HL-60 (cell line): ENCODE measurements at regions not wholly inside any gene's neighbourhood (a gene's known extent, or its start where the extent isn't known, plus 50 kb on each side); places are given as distances from the start of the nearest gene placed in this dataset.

Experiments used
- DNase-seq, 2 experiments: peaks; one replicate each; pipeline ENCODE4 v3.0.0-alpha.2; 2010 to 2020; ENCODE audit warnings: low read depth in 1 of 2, low spot score in 1 of 2
- H3K27ac ChIP-seq: fragments of 250-450 bp; sonication (Bioruptor Pico); replicated peaks from 2 replicates; pipeline ENCODE4 v1.5.1; 2020; ENCODE audit warnings: mild to moderate bottlenecking, moderate library complexity
- H3K27me3 ChIP-seq: fragments of 250-450 bp; sonication (Bioruptor Pico); 2 replicates; pipeline ENCODE4 v1.5.1; 2021; ENCODE audit warnings: mild to moderate bottlenecking, moderate library complexity; ENCODE audit not compliant: insufficient read depth, poor library complexity, severe bottlenecking
- H3K4me3 ChIP-seq: replicated peaks from 2 replicates; pipeline ENCODE4 v1.5.1; 2011; ENCODE audit warnings: mild to moderate bottlenecking, control low read depth, low read length; ENCODE audit not compliant: insufficient read depth
- GABPA ChIP-seq: IDR thresholded peaks from 2 replicates; pipeline ENCODE4 v1.6.1; 2012; ENCODE audit warnings: low read depth
- POLR2AphosphoS5 ChIP-seq: IDR thresholded peaks from 2 replicates; pipeline ENCODE4 v1.6.1; 2012; ENCODE audit warnings: low read depth
- SPI1 ChIP-seq: IDR thresholded peaks from 2 replicates; pipeline ENCODE4 v1.6.1; 2012; ENCODE audit warnings: low read depth, mild to moderate bottlenecking, borderline replicate concordance
- TF ChIP-seq, protein P1 (sequence below): IDR thresholded peaks from one replicate; pipeline ENCODE4 v1.5.1; 2011; ENCODE audit warnings: low read length, control low read depth, inconsistent platforms; ENCODE audit not compliant: insufficient read depth
- TF ChIP-seq, protein P2 (sequence below): IDR thresholded peaks from 2 replicates; pipeline ENCODE4 v1.6.1; 2012; ENCODE audit warnings: low read depth; ENCODE audit not compliant: insufficient replicate concordance

DNA sequence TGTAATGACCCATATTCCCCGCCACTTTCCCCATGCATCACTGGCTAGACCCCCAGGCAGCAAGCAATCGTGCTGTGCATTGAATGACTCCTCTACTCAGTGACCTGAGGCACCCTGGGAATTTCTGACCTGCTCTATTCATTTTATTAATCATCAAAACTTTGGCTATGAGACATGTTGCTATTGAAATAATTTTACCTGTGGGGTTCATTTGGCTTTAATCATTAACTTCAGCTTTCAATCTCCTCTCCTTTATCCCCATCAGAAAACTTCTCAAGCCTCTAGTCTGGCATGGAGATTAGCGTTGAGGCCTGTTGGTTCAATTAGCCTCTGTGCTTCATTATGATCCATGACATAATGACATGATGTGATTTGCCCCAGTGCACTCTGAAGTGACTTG is 429.0 kb downstream of the ZNF608 start:
- Histone ChIP-seq H3K4me3 (no peak overlapping the region), H3K27me3 (no peaks in the 10 kb centered on the region), H3K27ac (no peak overlapping the region)
- TF ChIP-seq POLR2AphosphoS5: no peak
- no peak for TF ChIP-seq SPI1
- no peak for TF ChIP-seq GABPA
- TF ChIP-seq, protein P1, sequence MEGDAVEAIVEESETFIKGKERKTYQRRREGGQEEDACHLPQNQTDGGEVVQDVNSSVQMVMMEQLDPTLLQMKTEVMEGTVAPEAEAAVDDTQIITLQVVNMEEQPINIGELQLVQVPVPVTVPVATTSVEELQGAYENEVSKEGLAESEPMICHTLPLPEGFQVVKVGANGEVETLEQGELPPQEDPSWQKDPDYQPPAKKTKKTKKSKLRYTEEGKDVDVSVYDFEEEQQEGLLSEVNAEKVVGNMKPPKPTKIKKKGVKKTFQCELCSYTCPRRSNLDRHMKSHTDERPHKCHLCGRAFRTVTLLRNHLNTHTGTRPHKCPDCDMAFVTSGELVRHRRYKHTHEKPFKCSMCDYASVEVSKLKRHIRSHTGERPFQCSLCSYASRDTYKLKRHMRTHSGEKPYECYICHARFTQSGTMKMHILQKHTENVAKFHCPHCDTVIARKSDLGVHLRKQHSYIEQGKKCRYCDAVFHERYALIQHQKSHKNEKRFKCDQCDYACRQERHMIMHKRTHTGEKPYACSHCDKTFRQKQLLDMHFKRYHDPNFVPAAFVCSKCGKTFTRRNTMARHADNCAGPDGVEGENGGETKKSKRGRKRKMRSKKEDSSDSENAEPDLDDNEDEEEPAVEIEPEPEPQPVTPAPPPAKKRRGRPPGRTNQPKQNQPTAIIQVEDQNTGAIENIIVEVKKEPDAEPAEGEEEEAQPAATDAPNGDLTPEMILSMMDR: no peak
- TF ChIP-seq, protein P2, sequence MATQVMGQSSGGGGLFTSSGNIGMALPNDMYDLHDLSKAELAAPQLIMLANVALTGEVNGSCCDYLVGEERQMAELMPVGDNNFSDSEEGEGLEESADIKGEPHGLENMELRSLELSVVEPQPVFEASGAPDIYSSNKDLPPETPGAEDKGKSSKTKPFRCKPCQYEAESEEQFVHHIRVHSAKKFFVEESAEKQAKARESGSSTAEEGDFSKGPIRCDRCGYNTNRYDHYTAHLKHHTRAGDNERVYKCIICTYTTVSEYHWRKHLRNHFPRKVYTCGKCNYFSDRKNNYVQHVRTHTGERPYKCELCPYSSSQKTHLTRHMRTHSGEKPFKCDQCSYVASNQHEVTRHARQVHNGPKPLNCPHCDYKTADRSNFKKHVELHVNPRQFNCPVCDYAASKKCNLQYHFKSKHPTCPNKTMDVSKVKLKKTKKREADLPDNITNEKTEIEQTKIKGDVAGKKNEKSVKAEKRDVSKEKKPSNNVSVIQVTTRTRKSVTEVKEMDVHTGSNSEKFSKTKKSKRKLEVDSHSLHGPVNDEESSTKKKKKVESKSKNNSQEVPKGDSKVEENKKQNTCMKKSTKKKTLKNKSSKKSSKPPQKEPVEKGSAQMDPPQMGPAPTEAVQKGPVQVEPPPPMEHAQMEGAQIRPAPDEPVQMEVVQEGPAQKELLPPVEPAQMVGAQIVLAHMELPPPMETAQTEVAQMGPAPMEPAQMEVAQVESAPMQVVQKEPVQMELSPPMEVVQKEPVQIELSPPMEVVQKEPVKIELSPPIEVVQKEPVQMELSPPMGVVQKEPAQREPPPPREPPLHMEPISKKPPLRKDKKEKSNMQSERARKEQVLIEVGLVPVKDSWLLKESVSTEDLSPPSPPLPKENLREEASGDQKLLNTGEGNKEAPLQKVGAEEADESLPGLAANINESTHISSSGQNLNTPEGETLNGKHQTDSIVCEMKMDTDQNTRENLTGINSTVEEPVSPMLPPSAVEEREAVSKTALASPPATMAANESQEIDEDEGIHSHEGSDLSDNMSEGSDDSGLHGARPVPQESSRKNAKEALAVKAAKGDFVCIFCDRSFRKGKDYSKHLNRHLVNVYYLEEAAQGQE: no peak
- no peak for DNase-seq

DNA sequence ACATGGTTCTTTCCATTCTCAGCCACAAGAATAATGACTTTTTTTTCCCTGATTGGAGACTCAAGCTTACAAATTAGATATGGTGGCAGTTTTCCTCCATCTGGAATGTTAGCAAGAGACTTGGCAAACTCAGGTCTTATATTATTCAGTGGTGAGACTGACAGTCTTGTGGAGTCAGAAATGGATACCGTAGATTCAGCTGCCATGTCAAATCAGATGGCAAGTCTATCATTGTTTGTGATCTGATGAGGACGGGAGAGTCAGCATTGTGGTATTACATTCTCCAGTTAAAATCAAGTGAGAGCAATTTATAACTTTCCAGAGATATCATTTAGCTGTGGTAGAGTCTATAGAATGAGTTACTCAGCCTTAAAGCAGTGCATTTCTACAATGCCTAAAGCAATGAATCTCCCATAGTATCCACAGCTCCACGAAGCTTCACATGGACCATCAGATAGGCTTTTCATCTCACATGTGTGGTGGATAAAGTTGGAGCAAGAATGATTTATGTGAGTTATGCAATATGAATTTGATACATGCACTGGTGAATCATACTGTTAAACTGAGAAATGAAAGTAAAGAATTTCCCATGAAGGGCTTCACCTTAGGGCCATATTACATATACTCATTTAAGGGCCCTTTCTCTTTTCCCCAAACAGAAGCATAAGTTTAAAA is 430.6 kb downstream of the ZNF608 start:
- Histone ChIP-seq H3K4me3 (no peak overlapping the region), H3K27ac (no peak overlapping the region), H3K27me3 (no peaks in the 10 kb centered on the region)
- DNase-seq: no peak
- TF ChIP-seq GABPA (no peak), SPI1 (no peak)
- TF ChIP-seq, protein P1: no peak
- TF ChIP-seq, protein P2: no peak

DNA sequence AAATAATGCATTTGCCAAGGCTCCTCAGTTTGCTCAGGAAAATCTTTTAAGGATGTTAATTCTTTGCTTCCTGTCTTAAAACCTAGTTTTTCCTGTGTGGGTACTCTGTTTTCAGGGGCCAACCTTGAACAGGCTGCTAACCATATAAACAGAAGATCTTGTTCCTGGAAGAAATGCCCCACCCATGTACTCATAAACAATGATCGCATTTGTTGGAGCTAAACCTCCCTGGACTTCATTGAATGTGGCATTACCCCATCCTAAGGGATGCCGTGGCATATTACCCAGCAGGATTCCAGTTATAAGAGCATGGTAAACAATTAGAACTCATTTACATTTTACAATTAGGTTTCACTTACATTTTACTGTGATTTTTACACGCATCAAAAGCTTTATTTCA is 436.0 kb downstream of the ZNF608 start:
- Histone ChIP-seq H3K4me3 (no peak overlapping the region), H3K27me3 (no peaks in the 10 kb centered on the region), H3K27ac (no peak overlapping the region)
- TF ChIP-seq, protein P1: no peak
- no peak for TF ChIP-seq SPI1
- no peak for TF ChIP-seq POLR2AphosphoS5
- TF ChIP-seq, protein P2: no peak
- no peak for TF ChIP-seq GABPA
- no peak for DNase-seq
